Upper lobe of left lung (tissue), 6 donors: ENCODE measurements at regions not wholly inside any gene's neighbourhood (a gene's known extent, or its start where the extent isn't known, plus 50 kb on each side); places are given as distances from the start of the nearest gene placed in this dataset.

ENCODE experiments used
- ATAC-seq, 2 donors: fragments of 200-7000 bp; cut with Tn5 transposase; one replicate each; pipeline ENCODE4 v1.9.1; 2022; ENCODE audit warnings: mild to moderate bottlenecking in 2 of 2, moderate library complexity in 2 of 2; ENCODE audit not compliant: low FRiP score in 2 of 2
- DNase-seq, 2 donors: peaks; one replicate each; pipeline ENCODE4 v3.0.0-alpha.2; 2019 to 2020
- H3K27ac ChIP-seq, 4 donors: fragments of 200-600 bp; sonication (generic); one replicate each; pipeline ENCODE4 v1.5.1; 2016 to 2019
- H3K27me3 ChIP-seq, 4 donors: fragments of 200-600 bp; sonication (generic); one replicate each; pipeline ENCODE4 v1.5.1; 2017 to 2019
- H3K36me3 ChIP-seq, 4 donors: fragments of 200-600 bp; sonication (generic); one replicate each; pipeline ENCODE4 v1.5.1; 2016 to 2019
- H3K4me1 ChIP-seq, 4 donors: fragments of 200-600 bp; sonication (generic); one replicate each; pipeline ENCODE4 v1.5.1; 2018 to 2019
- H3K4me3 ChIP-seq, 4 donors: fragments of 200-600 bp; sonication (generic); one replicate each; pipeline ENCODE4 v1.5.1; 2017 to 2019; ENCODE audit warnings: mild to moderate bottlenecking in 2 of 4, moderate library complexity in 1 of 4
- H3K9me3 ChIP-seq, 4 donors: fragments of 200-600 bp; sonication (generic); one replicate each; pipeline ENCODE4 v1.5.1; 2018 to 2019
- CTCF ChIP-seq, 6 experiments: fragments of 450-650 bp in 4 of 6; fragments of 200-600 bp in 2 of 6; sonication (generic) in 2 of 6; IDR thresholded peaks; one replicate each; pipeline ENCODE4 v1.5.1; 2016 to 2019; ENCODE audit warnings: antibody characterized with exemption in 6 of 6
- EP300 ChIP-seq, 4 donors: sonication (generic); formaldehyde crosslinking; IDR thresholded peaks; one replicate each; pipeline ENCODE4 v1.5.1; 2017; ENCODE audit warnings: antibody characterized with exemption in 4 of 4, control low read depth in 2 of 4
- POLR2A ChIP-seq, 4 donors: fragments of 450-650 bp; IDR thresholded peaks; one replicate each; pipeline ENCODE4 v1.5.1; 2016 to 2017; ENCODE audit warnings: antibody characterized with exemption in 4 of 4, mild to moderate bottlenecking in 2 of 4
- POLR2AphosphoS5 ChIP-seq, 2 donors: sonication (generic); formaldehyde crosslinking; IDR thresholded peaks; one replicate each; pipeline ENCODE4 v1.5.1; 2017; ENCODE audit warnings: antibody characterized with exemption in 2 of 2
- WGBS, 2 donors: methylation state at CpG; one replicate each; pipeline ENCODE4 v1.1.5; 2017 to 2018; 5-methylcytosine and 5-hydroxymethylcytosine counted together
- donor health status: DM: no; HTN: no; CAD: no; lungs with moderate emphysema.
- donor health status: DM: no; HTN: yes; CAD: no; lungs with severe emphysema.

GRCh38 chr3:94996743-94997142 lies 933.9 kb downstream of the NSUN3 start:
- Histone ChIP-seq H3K4me1 (no peaks in the 10 kb centered on the region), H3K9me3 (peaks cover 0 to 3% (median 0%) of the 10 kb centered on the region in 4 donors), H3K36me3 (no peaks in the 10 kb centered on the region), H3K4me3 (no peak overlapping the region), H3K27me3 (no peaks in the 10 kb centered on the region), H3K27ac (no peak overlapping the region)
- 86 to 93% methylated on average over 3 of the region's 3 CpGs for WGBS, 2 donors
- no peak for TF ChIP-seq EP300 (IDR thresholded peaks at IDR 0.05)
- no peak for TF ChIP-seq POLR2AphosphoS5 (IDR thresholded peaks at IDR 0.05)
- TF ChIP-seq POLR2A (IDR thresholded peaks at IDR 0.05): no peak
- no peak for TF ChIP-seq CTCF (IDR thresholded peaks at IDR 0.05)
- no peak for DNase-seq
- no peak for ATAC-seq

GRCh38 chr3:95002438-95003046 lies 939.7 kb downstream of the NSUN3 start:
- TF ChIP-seq CTCF (IDR thresholded peaks at IDR 0.05) (no peak), POLR2A (IDR thresholded peaks at IDR 0.05) (no peak), POLR2AphosphoS5 (IDR thresholded peaks at IDR 0.05) (no peak), EP300 (IDR thresholded peaks at IDR 0.05) (no peak)
- Histone ChIP-seq H3K36me3 (no peaks in the 10 kb centered on the region), H3K4me3 (no peak overlapping the region), H3K4me1 (no peaks in the 10 kb centered on the region), H3K27me3 (no peaks in the 10 kb centered on the region), H3K9me3 (no peaks in the 10 kb centered on the region), H3K27ac (no peak overlapping the region)
- ATAC-seq (no peak), DNase-seq (no peak)

DNA sequence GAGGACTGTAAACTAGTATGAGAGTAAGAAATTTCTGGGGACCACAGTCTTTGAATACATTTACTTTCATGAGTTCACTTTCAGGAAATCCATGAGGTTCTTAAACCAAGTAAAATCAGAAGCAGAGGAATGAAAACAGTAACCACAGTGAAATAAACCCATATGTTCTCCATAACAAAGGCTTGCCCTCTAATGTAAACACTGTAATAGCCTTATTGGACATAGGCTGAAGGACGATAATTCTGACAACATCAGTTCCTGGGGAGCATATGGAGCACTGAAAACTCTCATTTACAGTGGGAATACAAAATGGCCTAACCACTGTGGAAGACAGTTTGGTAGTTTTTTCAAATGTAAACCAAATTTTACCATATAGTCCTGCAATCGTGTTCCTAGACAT lies 965.8 kb downstream of the NSUN3 start:
- Histone ChIP-seq H3K4me3 (no peak overlapping the region), H3K9me3 (no peaks in the 10 kb centered on the region), H3K4me1 (no peaks in the 10 kb centered on the region), H3K36me3 (no peaks in the 10 kb centered on the region), H3K27me3 (no peaks in the 10 kb centered on the region), H3K27ac (no peak overlapping the region)
- DNase-seq: no peak
- no peak for ATAC-seq
- WGBS, 2 donors: 77 to 78% methylated on average over 2 of the region's 2 CpGs
- no peak for TF ChIP-seq POLR2AphosphoS5 (IDR thresholded peaks at IDR 0.05)
- no peak for TF ChIP-seq CTCF (IDR thresholded peaks at IDR 0.05)
- no peak for TF ChIP-seq EP300 (IDR thresholded peaks at IDR 0.05)
- no peak for TF ChIP-seq POLR2A (IDR thresholded peaks at IDR 0.05)

DNA sequence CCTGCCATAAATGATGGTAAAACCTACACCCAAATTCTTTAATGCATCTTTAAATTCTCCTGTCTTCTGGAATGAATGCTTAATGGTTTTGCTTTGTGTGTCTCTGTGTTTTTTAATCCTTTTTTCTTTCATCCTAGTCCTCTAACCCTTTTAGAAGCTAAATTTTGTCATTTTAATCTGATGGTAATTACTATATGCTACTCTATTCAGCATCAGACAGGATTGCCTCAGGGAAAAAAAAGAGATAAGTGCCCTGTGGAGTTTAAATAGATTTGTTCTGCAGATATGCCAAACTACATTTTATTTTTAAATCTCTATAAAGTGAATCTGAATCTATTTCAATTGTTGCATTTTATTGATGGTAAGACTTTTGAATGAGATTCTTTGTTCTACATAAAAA lies 966.8 kb downstream of the NSUN3 start:
- Histone ChIP-seq H3K27ac (no peak overlapping the region), H3K27me3 (no peaks in the 10 kb centered on the region), H3K36me3 (no peaks in the 10 kb centered on the region), H3K4me3 (no peak overlapping the region), H3K9me3 (no peaks in the 10 kb centered on the region), H3K4me1 (no peaks in the 10 kb centered on the region)
- TF ChIP-seq POLR2AphosphoS5 (IDR thresholded peaks at IDR 0.05): no peak
- no peak for ATAC-seq
- no peak for DNase-seq

- TF ChIP-seq CTCF (IDR thresholded peaks at IDR 0.05) (no peak), POLR2AphosphoS5 (IDR thresholded peaks at IDR 0.05) (no peak), EP300 (IDR thresholded peaks at IDR 0.05) (no peak), POLR2A (IDR thresholded peaks at IDR 0.05) (no peak)
- Histone ChIP-seq H3K27ac (no peak overlapping the region), H3K4me3 (no peak overlapping the region), H3K27me3 (no peaks in the 10 kb centered on the region), H3K36me3 (no peaks in the 10 kb centered on the region), H3K9me3 (no peaks in the 10 kb centered on the region), H3K4me1 (no peaks in the 10 kb centered on the region)
- ATAC-seq: no peak
- 31 to 51% methylated on average over 2 of the region's 2 CpGs for WGBS, 2 donors
- no peak for DNase-seq
These were observed 973.7 kb downstream of the NSUN3 start for GRCh38 chr3:95036526-95037021.
